NCI-H774 (cell line): ENCODE measurements at regions not wholly inside any gene's neighbourhood (a gene's known extent, or its start where the extent isn't known, plus 50 kb on each side); places are given as distances from the start of the nearest gene placed in this dataset.

Experiments
- DNase-seq: peaks from one replicate; lab custom pipeline; 2025; lab: John Stamatoyannopoulos, UW

DNA sequence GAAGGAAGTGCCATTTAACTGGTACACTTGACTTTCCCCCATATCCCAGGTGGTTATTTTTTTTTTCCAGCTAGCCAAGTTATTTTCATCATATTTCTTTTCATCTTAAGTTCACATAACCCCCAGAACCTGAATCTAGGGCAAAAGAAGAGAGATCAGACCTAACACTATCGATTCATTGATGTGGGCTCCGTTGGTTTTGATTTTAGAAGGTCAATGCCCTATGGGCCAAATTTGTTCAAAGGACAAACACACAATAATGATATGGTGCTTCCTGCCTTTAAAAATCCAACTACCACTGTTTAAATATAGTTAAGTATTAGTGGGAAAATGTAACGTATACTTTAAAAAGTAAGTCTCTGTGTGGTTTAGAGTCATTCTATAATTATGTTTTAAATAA, 665.7 kb downstream of the ZNF674 start:
- DNase-seq = no peak

DNA sequence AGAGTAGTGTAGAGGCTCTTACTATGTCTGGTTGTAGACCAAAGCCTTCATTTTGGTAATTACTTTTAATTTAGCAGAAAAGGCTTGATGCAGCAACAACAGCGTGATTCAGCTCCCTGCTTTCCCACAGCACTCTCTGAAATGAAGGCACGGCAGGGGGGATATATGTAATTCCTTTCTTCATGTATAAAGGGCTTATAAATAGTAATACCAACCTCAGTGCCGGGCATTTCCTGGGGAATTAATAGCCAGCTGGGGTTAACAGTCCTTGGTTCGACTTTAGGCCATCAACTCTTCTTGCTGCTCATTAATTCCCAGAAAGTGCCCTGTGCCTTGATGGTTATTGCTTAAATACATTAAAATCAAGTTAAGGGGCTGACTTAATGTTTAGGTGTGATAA, 669.0 kb downstream of the ZNF674 start:
- no peak for DNase-seq

DNA sequence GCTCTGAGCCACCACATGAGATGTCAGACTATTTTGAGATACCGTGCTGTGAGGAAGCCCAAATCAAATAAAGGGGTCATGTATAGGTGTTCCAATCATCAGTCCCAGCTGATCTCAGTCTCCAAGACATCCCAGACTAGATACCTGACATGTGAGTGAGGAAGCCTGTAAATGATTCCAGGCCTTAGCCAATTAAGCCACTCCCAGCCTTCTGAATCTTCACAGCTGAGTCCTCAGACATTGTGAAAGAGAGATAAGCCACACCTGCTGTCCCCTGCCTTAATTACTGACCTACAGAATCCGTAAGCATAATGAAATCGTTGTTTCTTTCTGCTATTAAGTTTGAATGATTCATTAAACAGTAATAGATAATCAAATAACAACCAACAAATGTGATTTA, 671.4 kb downstream of the ZNF674 start:
- DNase-seq = no peak

DNA sequence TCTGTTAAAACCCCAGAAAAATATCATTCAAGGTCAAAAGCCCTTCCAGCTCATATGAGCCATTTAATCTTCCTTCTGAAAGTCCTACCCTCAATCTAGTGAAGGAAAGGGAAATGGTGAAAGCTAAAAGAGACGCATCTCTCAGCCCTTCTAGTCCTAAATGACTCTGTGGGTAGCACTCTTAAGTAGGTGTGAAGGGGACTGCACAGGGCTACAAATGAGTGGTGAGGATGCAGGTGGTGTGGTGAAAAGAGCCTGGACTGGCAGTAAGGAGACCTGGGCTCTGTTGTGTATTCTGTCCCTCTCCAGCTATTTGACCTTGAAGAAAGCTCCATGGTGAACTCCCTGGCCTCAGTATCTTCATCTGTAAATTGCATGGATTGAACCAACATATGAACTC, 671.8 kb upstream of the DIPK2B start:
- no peak for DNase-seq

DNA sequence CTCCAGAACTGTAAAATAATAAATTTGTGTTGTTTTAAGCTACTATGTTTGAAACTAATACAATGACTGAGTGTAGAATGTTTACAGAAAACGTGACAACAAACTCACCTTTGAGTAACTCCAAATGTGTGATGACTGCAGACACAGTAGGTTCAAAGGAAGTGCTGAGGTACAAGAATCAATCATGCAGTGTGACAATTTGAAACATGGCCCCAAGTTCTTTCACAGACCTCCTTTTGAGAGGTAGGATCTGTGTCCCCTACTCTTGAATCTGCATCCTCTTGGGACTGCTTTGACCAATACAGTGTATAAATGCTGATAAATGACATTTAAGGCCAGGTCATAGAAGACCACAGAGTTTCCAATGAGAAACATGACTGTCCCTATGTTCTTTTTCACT, 667.7 kb upstream of the DIPK2B start:
- no peak for DNase-seq

DNA sequence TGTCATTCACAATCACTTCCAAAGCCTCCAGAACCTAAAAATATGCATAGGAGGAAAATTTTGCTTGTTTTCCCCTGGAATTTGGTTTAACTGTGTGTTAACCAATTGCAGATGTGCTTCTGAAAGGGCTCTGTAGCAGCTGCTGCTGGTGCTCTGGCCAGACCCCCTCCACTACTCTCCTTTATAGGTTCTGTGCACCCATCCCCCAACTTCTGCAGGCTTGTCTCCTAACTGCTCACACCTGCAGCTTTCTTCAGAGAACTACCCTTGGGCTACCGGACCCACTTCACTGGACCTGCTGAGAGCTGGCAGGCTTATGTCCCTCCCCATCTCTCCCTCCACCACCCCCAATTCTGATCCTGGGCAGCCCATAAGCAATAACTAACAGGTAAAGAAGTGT, 662.1 kb upstream of the DIPK2B start:
- no peak for DNase-seq

DNA sequence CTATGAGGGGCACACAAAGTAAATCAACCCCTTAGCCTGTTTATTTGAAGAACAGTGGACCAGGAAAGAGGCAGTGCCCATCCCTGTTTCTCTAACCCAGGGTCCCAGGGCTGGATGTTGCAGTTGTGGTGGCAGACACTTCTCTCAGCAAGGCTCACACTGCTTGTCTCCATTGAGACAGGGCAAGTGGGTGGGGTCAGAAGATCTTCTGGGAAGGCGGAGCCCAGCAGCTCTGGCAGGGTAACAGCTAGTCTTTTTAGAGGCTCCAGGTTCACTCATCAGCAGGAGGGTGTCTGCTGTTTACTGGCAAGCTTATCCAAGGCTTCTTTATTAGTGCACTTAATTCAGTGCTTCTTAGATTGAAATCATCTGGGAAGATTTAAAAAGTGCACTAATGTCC, 659.8 kb upstream of the DIPK2B start:
- no peak for DNase-seq

DNA sequence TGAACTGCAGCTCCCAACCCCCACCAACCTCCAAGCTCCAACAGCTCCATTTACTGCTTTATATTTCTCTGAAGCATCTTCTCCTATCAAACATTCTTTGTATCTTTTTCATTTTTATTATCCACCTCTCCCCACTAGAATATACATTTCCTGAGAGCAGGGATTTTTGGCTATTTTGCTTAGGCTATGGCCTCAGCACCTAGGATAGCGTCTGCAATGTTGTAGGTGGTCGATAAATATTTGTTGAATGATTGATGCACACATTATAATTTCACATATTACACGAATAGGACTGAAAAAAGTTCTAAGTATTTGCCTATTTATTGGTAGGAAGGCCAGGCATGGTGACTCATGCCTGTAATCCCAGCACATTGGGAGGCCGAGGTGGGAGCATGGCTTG, 658.7 kb upstream of the DIPK2B start:
- DNase-seq = no peak

DNA sequence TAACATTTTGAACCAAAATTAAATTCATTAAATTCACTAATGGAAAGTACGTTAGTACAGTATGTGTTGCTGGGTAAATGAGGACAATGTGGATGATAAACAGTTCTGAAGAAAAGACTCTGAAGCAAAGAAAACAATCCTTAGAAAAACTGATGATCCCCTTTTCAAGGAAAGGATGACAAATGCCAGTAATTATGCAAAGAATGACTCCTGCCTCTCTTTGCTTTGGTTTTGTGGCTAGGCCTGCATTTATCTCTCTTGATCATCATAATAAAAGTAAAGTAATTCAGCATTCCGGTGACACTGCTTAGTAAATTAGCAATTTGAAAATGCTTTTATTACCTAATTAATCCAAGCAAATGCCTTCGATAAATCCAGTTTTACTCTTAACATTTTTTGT, 652.2 kb upstream of the DIPK2B start:
- no peak for DNase-seq

DNA sequence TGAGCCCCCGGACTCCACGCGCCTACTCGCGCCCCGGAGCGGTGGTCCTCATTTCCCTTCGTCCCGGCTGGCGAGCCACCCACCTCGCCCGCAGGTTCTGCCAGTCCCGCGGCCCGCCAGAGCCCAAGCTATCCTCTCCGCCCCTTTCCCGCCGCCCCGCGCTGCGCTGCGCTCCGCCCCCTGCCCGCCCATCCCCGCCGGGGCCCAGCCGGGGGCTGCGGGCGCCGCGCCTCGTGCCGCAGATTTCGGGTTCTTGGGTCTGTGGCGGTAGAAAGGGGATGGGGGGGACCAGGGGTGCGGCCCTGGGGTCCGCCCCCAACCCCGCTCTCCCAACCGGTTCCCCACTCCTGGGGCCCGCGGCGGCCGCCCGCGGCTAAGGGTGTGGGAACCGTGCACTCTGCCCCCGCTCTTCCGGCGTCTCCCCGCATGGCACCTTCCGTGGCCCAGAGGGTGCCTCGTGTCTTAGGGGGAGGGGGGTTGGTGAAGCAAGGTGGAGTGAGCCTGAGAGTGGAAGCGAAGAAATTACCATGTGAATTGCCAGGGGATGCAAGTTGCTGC, 650.8 kb upstream of the DIPK2B start:
- DNase-seq = peak; percentile 9

DNA sequence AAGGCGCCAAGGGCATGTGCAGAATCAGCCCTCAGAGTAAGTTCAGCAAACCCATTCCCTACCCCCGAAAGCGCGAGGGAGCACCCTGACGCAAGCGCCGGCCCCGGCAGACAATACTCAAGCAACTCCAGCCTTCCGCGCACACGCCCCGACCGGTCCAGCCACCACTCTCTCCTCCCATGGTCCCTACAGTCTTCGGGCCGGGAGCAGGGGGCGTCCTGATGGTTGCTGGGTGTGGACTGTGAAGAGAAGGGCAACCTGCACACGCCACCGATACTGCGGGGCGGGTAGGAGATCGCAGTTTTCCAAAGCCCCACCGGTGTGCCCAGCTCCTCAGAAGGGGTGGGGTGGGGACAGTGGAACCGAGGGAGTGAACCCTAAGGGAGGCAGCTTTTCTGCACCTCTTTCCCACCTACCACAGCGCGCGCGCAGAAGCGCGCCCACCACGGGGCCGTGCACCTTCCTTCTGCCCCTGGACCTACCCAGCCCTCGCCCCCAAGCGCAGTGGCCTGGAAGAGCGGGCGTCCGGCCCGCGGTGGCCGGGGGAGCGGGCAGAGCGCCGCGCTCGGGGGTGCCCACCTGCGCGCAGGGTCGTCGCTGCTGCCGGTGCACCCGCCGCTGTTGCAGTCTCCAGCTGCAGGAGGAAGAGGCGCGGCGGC, 650.2 kb upstream of the DIPK2B start:
- DNase-seq = peak; percentile 3

DNA sequence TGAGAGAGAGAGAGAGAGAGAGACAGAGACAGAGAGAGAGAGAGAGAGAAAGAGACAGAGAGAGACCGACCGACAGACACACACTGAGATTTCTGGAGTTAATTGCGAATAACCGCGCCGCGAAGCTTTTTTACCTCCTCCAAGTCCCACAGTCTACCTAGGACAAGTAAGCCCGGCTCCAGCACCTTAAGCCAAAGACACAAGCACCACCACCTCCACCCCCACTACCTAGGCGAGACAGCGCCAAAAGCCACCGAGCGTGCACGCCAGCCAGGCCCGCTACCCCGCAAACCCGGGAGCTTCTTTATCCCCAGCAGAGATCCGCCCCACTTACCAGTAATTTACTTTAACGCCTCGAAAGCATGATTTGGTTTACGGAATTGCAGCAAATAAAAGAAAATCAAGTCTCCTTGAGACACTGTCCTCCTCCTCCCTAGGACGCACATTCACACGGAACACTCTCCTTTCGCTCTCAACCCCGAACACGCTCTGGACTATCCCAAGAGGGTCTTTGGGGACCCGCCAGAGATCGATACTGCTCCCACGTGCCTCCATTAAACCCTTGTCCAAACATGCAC, 649.6 kb upstream of the DIPK2B start:
- DNase-seq = no peak

DNA sequence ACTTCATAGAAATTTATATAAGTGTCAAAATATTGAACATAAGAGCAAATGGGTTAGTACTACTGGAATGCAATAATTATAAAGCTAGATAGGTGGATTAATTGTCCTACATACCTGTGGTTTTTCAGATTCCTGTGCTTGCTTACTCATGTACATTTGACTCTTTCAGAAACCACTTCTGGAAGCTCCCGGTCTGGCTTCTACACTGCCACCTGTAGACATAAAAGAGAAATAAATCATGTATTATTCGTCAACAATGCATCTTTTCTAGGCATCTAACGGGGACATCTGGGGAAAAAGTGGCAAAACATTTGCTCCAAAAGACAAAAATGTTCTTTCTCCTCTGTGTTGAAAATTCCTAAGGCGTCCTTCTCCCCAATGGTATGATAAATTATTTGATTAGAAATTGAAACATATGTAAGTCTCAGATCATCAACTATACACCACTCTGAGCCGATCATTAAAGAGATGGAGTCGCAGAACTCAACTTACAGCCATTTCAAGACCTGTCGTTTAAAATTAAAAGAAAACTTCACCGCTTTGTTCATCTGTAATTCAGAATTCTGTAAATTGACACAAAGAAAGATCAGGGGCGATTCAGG, 648.7 kb upstream of the DIPK2B start:
- DNase-seq = peak; percentile 2

DNA sequence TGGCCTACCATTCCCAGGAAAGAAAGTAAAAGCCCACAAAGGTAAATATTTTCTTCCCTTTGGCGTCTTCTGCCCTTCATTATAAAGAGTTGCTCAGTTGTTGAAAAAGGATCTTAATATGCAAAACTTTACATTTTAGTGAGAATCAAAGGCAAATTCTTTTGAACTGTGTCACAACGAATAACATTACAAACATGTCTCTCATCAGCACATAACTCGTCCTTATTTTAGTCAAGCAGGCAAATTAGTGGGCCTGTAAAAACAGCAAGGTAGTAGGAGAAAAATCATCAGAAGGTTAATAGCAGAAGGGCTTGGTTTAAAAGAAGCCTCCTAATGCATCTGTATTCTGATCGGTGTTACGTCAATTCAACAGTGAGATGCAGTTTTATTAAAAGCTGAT, 647.3 kb upstream of the DIPK2B start:
- DNase-seq = no peak

DNA sequence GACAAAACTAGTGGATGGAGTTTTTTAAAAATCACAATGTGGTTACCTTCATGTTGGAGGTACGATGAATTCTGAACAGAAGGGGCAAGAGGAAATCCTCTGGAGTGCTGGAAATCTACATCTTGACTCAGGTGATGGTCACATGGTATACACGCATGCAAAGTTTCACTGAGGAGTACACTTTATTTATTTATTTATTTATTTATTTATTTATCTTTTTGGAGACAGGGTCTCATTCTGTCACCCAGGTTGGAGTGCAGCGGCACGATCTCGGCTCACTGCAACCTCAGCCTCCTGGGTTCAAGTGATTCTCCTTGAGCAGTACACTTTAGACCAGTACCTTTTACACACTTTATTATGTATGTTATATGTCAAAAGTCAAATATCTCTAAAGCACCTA, 645.7 kb upstream of the DIPK2B start:
- DNase-seq = no peak

DNA sequence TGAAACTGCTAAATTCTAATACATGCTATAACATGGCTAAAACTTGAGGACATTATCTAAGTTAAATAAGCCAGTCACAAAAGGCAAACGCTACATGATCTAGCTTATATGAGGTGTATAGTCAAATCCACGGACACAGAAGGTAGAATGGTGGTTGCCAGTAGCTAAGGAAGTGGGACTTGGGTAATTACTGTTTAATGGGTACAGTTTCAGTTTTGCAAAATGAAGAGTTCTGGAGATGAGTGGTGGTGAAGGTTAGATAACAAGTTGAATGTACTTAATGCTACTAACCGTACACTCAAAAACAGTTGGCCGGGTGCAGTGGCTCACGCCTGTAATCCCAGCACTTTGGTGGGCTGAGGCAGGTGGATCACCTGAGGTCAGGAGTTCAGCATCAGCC, 644.5 kb upstream of the DIPK2B start:
- no peak for DNase-seq

DNA sequence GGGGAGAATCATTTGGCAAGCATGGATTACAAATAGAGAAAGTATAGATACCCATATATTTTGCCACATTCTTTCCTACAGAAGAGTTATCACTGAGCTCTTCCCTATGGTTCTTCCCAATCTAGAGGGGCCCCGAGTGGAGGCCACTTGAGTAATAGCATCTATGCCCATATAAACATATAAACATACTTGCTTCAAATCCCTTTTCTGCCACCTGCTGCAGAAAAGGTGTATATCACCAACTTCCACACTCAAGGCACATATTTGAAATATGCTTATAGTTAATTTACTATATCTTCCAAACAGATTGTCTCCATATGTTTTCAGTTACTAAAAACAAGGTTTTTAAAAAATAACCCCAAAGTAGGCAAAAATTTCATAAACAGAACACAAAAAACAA, 642.8 kb upstream of the DIPK2B start:
- DNase-seq = no peak

DNA sequence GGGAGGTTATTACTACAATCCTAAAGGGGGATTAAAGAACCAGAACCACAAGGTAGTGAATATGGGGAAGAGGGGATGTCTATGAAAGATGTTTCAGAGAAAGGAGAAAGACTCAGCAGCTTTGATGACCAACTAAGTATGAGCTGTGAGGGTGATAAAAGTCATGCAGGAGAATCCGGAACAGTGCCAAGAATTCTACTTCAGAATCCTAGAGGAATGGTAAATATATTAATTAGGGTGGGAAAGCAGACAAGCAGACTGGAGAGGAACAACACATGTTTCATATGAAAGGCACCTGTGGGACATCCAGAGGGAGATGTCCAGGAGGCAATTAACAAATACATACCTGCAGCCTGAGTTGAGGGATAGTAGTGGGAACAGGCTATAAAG, 642.2 kb upstream of the DIPK2B start:
- no peak for DNase-seq

DNA sequence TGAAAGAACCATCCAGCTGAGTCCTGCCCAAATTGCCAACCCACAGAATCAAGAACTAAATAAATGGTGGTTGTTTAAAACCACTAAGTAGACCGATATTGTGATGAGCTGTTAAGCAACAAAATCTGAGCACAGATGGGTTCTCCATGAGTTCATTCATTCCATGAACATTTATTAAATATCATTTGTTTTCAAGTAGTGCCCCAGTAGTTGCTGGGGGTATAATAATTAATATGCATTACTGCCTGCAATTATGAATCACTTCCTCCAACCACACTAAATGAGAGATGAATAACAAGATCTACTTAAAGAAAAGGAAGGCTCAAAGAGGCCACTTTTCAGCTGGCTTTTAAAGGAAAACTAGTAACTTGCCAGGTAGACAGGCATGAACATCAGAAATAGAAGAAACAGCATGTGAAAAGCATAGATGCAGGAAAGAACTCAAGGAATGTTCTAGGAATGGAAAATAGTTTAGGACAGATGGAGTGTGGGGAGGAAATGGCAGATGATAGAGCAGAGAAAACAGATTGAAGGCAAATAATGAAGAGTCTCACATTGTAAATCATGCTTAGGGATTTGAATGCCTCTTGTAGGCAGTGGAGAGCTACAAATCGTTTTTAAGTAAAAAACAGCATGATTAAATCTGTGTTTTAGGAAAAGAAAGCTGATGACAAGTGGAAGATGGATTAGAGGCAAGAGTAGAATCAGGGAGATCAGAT, 641.7 kb upstream of the DIPK2B start:
- no peak for DNase-seq

DNA sequence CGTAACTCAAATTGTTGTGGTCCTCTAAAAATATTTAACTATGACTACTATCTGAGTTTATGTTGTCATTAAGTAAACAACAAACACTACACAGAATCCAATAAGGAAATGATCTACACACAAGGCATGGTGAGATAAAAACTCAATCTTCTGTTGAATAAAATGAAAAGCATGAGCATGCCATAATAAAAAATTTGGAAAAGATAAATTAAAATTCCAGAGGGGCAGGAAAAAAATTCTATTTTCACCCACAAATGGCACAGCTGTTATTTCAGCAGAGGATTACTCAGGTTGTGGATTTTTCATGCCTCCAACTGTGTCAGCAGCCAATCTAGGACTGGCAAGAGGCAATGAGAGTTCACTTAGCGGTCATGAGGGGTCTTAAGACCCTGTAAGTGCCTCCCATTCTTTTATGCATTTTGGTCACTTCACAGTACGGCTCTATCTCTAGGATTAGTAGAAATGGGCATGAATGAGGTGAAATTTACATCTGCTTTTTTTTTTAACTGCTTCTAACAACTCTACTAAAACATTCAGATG, 639.8 kb upstream of the DIPK2B start:
- no peak for DNase-seq

DNA sequence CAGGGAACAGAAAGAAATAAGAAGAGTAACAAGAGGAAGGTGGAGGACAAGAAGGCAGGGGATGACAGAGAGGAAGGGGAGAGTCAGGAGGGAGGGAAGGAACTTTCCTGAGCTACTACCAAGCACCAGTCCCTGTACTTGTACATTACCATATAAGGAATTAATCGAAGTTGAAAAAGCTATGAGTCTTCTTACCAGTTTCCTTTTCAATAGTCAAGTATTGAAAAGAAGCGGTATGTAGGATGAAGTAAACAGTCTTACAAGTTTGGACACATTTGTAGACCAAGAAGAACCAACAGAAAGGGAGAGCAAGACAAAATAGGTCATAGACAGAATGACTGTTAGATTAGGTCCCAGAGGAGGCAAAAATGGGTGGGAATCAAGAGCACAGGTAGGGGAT, 629.7 kb upstream of the DIPK2B start:
- no peak for DNase-seq

DNA sequence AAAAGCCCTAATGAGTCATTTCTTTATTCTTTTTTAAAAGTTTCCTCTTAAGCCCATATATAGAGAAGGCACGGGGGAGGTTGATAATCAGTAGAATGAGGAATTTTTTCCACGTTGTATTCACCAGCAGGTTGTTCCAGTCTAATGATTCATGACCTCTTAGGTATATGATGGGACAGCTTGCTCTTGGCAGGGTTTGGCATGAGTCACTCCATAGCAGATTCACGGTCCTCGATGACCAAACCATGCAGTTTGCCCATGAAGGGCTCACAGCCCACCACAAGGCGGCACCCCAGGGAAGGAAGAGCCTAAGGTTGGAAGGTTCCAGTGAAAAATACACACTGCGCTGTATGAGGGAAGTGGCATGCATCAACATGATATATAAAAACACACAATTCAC, 623.8 kb upstream of the DIPK2B start:
- no peak for DNase-seq

DNA sequence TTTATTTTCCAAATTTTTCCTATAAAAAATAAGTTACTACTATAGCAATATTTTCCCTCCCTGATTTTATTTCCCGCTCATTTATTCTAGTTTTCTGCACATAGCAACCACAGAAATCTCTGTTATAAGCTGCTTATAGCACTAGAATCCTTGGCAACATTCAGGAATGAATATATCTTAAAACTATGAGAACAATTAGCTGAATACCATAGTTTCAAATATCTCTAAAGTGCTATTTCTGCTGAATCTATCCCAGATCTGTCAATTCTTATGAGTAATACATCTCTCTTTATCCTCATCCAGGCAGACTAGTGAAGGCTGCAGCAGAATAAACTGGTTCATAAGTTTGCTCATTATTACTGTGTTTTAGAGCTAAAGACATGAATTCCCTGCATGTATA, 622.9 kb upstream of the DIPK2B start:
- no peak for DNase-seq
